Calu3 (cell line): ENCODE measurements at regions not wholly inside any gene's neighbourhood (a gene's known extent, or its start where the extent isn't known, plus 50 kb on each side); places are given as distances from the start of the nearest gene placed in this dataset.

ENCODE experiments used
- BruUV-seq: library from RNA; stranded (reverse); fragments of 400-500 nt; replicated peaks from 2 replicates; lab custom pipeline; 2021; lab: Mats Ljungman, UMichigan
- CTCF ChIA-PET: fragments of 300-600 bp; sonication (Branson Sonifier 250); formaldehyde crosslinking; loops from one replicate; lab custom pipeline; 2022; ENCODE audit warnings: antibody characterized with exemption; lab: Charles Lee
- DNase-seq: peaks from one replicate; pipeline ENCODE4 v3.0.0; 2022
- H3K27ac Mint-ChIP-seq: one replicate; pipeline ENCODE4 v1.8.0; 2022; ENCODE audit warnings: mixed read lengths; ENCODE audit not compliant: unreplicated experiment
- H3K27me3 Mint-ChIP-seq: one replicate; pipeline ENCODE4 v1.8.0; 2022; ENCODE audit warnings: mixed read lengths; ENCODE audit not compliant: unreplicated experiment
- H3K36me3 Mint-ChIP-seq: one replicate; pipeline ENCODE4 v1.8.0; 2022; ENCODE audit warnings: mild to moderate bottlenecking, moderate library complexity, mixed read lengths; ENCODE audit not compliant: insufficient read depth, unreplicated experiment
- H3K4me1 Mint-ChIP-seq: one replicate; pipeline ENCODE4 v1.8.0; 2022; ENCODE audit warnings: mild to moderate bottlenecking, low read depth, mixed read lengths; ENCODE audit not compliant: unreplicated experiment
- H3K4me3 Mint-ChIP-seq: one replicate; pipeline ENCODE4 v1.8.0; 2022; ENCODE audit warnings: mild to moderate bottlenecking, low read depth, moderate library complexity, mixed read lengths; ENCODE audit not compliant: unreplicated experiment
- H3K9me3 Mint-ChIP-seq: one replicate; pipeline ENCODE4 v1.8.0; 2022; ENCODE audit warnings: low read depth, mixed read lengths; ENCODE audit not compliant: unreplicated experiment
- CTCF ChIP-seq: fragments of 200-600 bp; IDR thresholded peaks from one replicate; pipeline ENCODE4 v1.8.0; 2022; ENCODE audit warnings: antibody characterized with exemption; ENCODE audit not compliant: unreplicated experiment
- intact Hi-C: fragments of 100-400 bp; cut with micrococcal nuclease; formaldehyde crosslinking; loops from one replicate; pipeline ENCODE4 v1.10.0; 2022; ENCODE audit not compliant: unreplicated experiment

- no peaks in the 10 kb centered on the region for H3K36me3 Mint-ChIP-seq
- peaks cover 2% of the 10 kb centered on the region for H3K9me3 Mint-ChIP-seq
- intact Hi-C loops: no loop called here
- no peak overlapping the region for H3K27ac Mint-ChIP-seq
- CTCF ChIA-PET: no interaction called here
- no peak for TF ChIP-seq CTCF
- no peaks in the 10 kb centered on the region for H3K27me3 Mint-ChIP-seq
- H3K4me3 Mint-ChIP-seq: no peak overlapping the region
- BruUV-seq: no TSS peak
- no peaks in the 10 kb centered on the region for H3K4me1 Mint-ChIP-seq
- DNase-seq: no peak
Observed at GRCh38 chr13:61833228-61833627, 417.6 kb upstream of the PCDH20 start.

GRCh38 chr13:61831026-61831425, 415.4 kb upstream of the PCDH20 start:
- H3K27me3 Mint-ChIP-seq: no peaks in the 10 kb centered on the region
- H3K27ac Mint-ChIP-seq: no peak overlapping the region
- CTCF ChIA-PET: no interaction called here
- no TSS peak for BruUV-seq
- DNase-seq: no peak
- peaks cover 2% of the 10 kb centered on the region for H3K9me3 Mint-ChIP-seq
- TF ChIP-seq CTCF: no peak
- no peaks in the 10 kb centered on the region for H3K36me3 Mint-ChIP-seq
- intact Hi-C loops: no loop called here
- H3K4me3 Mint-ChIP-seq: no peak overlapping the region
- H3K4me1 Mint-ChIP-seq: no peaks in the 10 kb centered on the region

- BruUV-seq: no TSS peak
- Mint-ChIP-seq H3K27ac (no peak overlapping the region), H3K36me3 (no peaks in the 10 kb centered on the region), H3K4me3 (no peak overlapping the region), H3K4me1 (no peaks in the 10 kb centered on the region), H3K9me3 (peaks cover under 1% of the 10 kb centered on the region), H3K27me3 (no peaks in the 10 kb centered on the region)
- intact Hi-C loops: no loop called here
- TF ChIP-seq CTCF: no peak
- DNase-seq: no peak
- CTCF ChIA-PET: no interaction called here
Observed at GRCh38 chr13:61830475-61830874, 414.8 kb upstream of the PCDH20 start.

- intact Hi-C loops: no loop called here
- TF ChIP-seq CTCF: no peak
- Mint-ChIP-seq H3K36me3 (no peaks in the 10 kb centered on the region), H3K9me3 (no peaks in the 10 kb centered on the region), H3K4me1 (no peaks in the 10 kb centered on the region), H3K27ac (no peak overlapping the region), H3K4me3 (no peak overlapping the region), H3K27me3 (no peaks in the 10 kb centered on the region)
- CTCF ChIA-PET: no interaction called here
- no peak for DNase-seq
- no TSS peak for BruUV-seq
Observed at GRCh38 chr13:61824168-61824567, 408.5 kb upstream of the PCDH20 start.
